ENCODE measurements at regions not wholly inside any gene's neighbourhood (a gene's known extent, or its start where the extent isn't known, plus 50 kb on each side); places are given as distances from the start of the nearest gene placed in this dataset.
A peak's percentile ranks its signal among the peaks of the same experiment; 100 is the strongest.

DNA sequence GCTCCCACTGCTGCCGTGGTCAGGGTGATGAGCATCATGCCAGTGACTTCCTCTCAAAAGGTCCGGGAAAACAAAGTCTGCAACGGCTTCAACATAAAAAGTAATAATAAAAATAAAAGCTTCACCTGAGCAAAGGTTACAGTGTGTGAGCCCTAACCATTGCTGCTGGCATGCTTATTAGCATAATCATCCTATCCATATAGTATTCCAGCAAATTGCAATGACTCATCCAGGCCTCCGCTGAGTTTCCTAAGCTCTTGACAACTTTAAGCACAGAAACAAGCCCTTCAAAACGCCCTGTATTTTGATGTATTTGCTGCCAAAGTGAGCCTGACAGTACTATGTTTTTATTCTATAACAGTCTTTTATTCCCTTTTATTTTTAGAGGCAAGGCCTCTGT is 100.5 kb downstream of the AASDH start:
- Mint-ChIP-seq H3K27ac (no peak overlapping the region), H3K4me1 (ENCODE audit: low read depth) (peaks cover 20% of the 10 kb centered on the region), H3K9me3 (peaks cover 0 to 1% of the 10 kb centered on the region in 2 donors), H3K4me3 (no peak overlapping the region), H3K27me3 (ENCODE audit: low read depth) (peaks cover 19% of the 10 kb centered on the region), H3K36me3 (ENCODE audit: insufficient read depth in 2 of 2) (peaks cover under 1 to 3% of the 10 kb centered on the region in 2 donors)
- DNase-seq (no peak), ATAC-seq (replicated peaks in 1 of 2) (no peak)

DNA sequence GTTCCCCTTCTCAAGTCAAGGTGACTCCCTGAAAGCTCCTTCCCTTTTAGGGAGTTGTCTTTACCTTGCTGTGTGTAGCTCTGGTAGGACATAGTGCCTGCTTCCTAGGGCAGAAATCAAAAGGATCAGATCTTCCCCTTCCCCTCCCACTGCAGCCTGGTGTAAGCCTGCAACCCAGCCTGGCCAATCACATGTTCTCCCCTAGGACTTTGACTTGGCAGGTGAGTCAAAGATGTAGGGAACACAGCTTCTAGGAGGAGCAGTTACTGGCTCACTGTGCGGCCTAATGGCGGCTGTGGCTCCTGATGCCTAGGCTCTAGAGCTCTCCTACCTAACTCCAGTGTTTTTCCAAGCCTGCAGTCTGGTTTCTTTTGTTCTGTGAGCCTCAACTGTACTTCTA is 103.9 kb downstream of the AASDH start:
- peaks cover 6% of the 10 kb centered on the region for H3K27me3 Mint-ChIP-seq (ENCODE audit: low read depth)
- DNase-seq (no peak), ATAC-seq (replicated peaks in 1 of 2) (no peak)
- no peak overlapping the region for H3K27ac Mint-ChIP-seq
- H3K9me3 Mint-ChIP-seq, result no peaks in the 10 kb centered on the region
- no peaks in the 10 kb centered on the region for H3K36me3 Mint-ChIP-seq (ENCODE audit: insufficient read depth in 2 of 2)
- H3K4me3 Mint-ChIP-seq, result no peak overlapping the region
- H3K4me1 Mint-ChIP-seq (ENCODE audit: low read depth), result peaks cover 2% of the 10 kb centered on the region

DNA sequence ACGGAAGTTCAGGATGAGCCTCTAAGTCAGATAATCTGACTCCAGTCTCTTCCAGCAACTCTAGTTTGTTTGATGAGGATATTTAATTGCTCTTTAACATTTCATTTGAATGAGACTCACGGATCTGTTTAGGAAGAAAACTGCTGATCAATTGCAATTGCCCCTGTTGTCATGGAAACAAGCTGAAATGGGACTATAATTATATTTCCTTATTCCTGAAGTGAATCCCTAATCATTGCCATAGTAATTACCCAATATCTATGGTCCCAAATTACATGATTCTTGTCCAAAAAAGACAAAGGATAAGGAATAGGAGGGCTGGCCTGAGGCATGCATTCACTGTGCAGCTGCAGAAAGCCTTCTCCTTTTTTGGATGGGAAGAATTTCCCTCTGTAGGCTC is 105.3 kb downstream of the AASDH start:
- Mint-ChIP-seq H3K4me3 (no peak overlapping the region), H3K36me3 (ENCODE audit: insufficient read depth in 2 of 2) (no peaks in the 10 kb centered on the region)
- no peak for ATAC-seq (replicated peaks in 1 of 2)

DNA sequence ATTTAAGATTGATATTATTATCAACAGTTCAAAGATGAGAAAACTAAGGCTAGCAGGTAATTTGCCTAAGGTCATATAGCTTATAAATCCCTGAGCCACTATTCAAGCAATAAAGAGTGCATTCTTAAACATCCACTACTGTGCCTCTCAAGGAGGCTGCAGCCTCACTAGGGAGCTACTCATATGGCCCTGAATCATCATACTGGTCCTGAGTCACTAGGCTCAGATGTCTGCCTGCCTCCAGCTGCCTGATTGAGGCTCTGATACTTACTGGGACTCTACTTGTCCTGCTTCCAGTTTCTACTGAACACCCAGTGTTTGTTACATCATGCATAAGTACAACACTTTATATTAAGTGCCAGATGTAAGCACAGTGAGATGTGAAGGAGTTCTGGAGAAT is 110.7 kb downstream of the AASDH start:
- H3K4me3 Mint-ChIP-seq, result no peak overlapping the region
- H3K27me3 Mint-ChIP-seq (ENCODE audit: low read depth), result peaks cover 27% of the 10 kb centered on the region
- H3K9me3 Mint-ChIP-seq, result peaks cover 0 to 2% of the 10 kb centered on the region in 2 donors
- H3K4me1 Mint-ChIP-seq (ENCODE audit: low read depth), result peaks cover 9% of the 10 kb centered on the region
- no peaks in the 10 kb centered on the region for H3K36me3 Mint-ChIP-seq (ENCODE audit: insufficient read depth in 2 of 2)
- H3K27ac Mint-ChIP-seq, result no peak overlapping the region
- DNase-seq, result no peak
- ATAC-seq (replicated peaks in 1 of 2), result peak; percentile 37 to 54

More for the DNA sequence above, 105.3 kb downstream of the AASDH start:
- Mint-ChIP-seq H3K27ac (no peak overlapping the region), H3K27me3 (ENCODE audit: low read depth) (peaks cover under 1% of the 10 kb centered on the region), H3K9me3 (no peaks in the 10 kb centered on the region), H3K4me1 (ENCODE audit: low read depth) (no peaks in the 10 kb centered on the region)
- no peak for DNase-seq

DNA sequence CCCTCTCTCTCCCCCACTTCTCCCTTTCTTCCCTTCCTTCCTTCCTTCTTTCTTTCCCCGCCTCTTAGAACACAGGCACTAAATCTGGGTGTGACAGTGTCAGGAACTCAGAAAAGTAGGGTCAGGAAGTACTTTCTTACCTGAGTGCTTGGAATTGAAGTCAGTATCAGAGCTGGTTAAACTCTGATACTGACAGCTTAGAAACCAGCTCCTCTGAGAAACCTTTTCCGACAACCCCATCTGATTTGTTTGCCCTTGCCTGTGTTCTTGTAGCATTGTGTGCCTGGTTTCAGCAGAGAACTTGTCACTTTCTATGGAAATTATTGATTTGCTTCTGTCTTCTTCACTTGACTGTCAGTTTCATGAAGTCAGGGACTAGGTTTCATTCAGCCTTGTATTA is 113.9 kb downstream of the AASDH start:
- peaks cover 0 to 2% of the 10 kb centered on the region in 2 donors for H3K9me3 Mint-ChIP-seq
- ATAC-seq (replicated peaks in 1 of 2) (no peak), DNase-seq (no peak)
- no peak overlapping the region for H3K27ac Mint-ChIP-seq
- H3K4me1 Mint-ChIP-seq (ENCODE audit: low read depth), result peaks cover 9% of the 10 kb centered on the region
- H3K4me3 Mint-ChIP-seq, result no peak overlapping the region
- H3K36me3 Mint-ChIP-seq (ENCODE audit: insufficient read depth in 2 of 2), result no peaks in the 10 kb centered on the region
- H3K27me3 Mint-ChIP-seq (ENCODE audit: low read depth), result peaks cover 27% of the 10 kb centered on the region

DNA sequence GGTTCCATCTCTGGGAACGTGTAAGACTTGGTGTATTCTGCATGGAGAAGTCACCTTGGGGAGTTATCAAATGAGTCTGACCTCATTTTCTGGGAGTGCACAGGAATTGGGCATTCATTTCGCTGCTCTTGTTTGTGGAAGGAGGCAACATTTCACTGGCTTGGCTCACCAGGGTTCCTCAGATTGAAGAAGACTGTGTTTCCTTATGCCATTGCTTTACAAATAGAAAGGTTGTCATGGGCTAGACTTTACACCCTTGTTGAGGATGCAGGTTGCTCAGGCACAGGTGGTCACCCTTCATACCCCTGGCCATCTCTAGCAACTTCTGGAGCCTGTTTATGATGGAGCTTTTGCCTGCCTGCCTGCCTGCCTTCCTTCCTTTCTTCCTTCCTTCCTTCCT is 114.4 kb downstream of the AASDH start:
- peaks cover 0 to 2% of the 10 kb centered on the region in 2 donors for H3K9me3 Mint-ChIP-seq
- ATAC-seq (replicated peaks in 1 of 2) (no peak), DNase-seq (no peak)
- peaks cover 27% of the 10 kb centered on the region for H3K27me3 Mint-ChIP-seq (ENCODE audit: low read depth)
- no peaks in the 10 kb centered on the region for H3K36me3 Mint-ChIP-seq (ENCODE audit: insufficient read depth in 2 of 2)
- H3K27ac Mint-ChIP-seq, result no peak overlapping the region
- no peak overlapping the region for H3K4me3 Mint-ChIP-seq
- peaks cover 9% of the 10 kb centered on the region for H3K4me1 Mint-ChIP-seq (ENCODE audit: low read depth)

DNA sequence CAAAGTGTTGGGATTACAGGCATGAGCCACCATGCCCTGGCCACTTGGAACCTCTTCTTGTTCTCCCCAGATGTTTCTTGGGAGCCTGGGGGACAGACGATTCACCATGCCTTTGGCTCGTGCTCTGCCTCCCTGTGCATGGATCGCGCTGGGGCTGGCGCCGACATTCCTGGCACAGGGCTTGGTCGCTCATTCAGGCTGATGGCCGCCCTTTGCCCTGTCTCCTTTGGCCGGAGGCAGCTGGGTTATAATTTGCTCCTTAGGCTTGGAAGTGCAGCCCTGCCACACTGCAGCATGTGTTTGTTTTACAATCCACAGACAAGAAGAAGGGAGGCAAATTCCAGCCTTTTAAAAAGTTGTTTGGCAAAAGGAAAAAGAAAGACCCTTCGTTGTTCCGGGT is 115.3 kb downstream of the AASDH start:
- Mint-ChIP-seq H3K4me1 (ENCODE audit: low read depth) (peaks cover 9% of the 10 kb centered on the region), H3K36me3 (ENCODE audit: insufficient read depth in 2 of 2) (no peaks in the 10 kb centered on the region), H3K4me3 (no peak overlapping the region), H3K9me3 (peaks cover 0 to 2% of the 10 kb centered on the region in 2 donors), H3K27ac (no peak overlapping the region), H3K27me3 (ENCODE audit: low read depth) (peaks cover 26% of the 10 kb centered on the region)
- no peak for ATAC-seq (replicated peaks in 1 of 2)
- no peak for DNase-seq

DNA sequence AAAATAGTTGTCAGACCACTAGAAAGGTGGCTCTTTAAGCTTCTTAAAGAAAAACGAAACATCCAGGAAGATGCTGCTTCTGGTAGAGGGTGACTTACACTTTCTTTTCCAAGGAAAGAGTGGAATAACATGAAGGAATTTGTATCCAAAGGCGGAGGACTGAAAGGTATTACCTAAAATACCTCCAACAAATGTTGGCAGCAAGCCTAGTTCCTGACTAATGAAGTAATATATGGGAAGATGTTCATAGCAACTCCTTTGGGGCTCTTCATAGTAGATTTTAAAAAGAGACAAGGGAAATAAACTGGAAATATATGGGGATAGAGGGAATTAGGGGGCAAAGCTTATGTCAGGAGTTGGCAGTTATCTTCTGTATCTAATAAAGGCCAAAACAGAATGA is 116.2 kb downstream of the AASDH start:
- Mint-ChIP-seq H3K27me3 (ENCODE audit: low read depth) (peaks cover 21% of the 10 kb centered on the region), H3K4me3 (no peak overlapping the region), H3K4me1 (ENCODE audit: low read depth) (peaks cover 9% of the 10 kb centered on the region), H3K27ac (no peak overlapping the region), H3K9me3 (no peaks in the 10 kb centered on the region), H3K36me3 (ENCODE audit: insufficient read depth in 2 of 2) (no peaks in the 10 kb centered on the region)
- ATAC-seq (replicated peaks in 1 of 2), result no peak
- DNase-seq, result no peak

DNA sequence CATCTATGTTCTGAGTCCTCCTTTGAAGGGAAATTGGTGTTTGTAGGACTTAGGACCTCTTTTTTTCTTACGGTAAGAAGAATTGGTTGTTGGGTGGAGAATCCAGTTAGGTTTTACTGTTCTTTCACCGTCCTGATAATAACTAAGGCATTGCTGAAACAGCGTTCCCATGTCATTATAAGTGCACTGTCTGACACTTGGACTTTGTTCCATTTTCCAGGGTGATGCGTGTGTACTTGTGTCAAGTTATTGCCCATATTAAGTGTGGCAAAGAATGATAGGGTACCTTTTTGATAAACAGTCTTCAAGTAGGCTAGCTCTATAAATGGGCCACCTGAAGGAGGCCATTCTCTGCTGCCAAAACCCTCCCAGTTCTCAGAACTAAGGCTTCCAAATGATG is 119.7 kb downstream of the AASDH start:
- H3K9me3 Mint-ChIP-seq, result peaks cover 11 to 12% of the 10 kb centered on the region in 2 donors
- H3K36me3 Mint-ChIP-seq (ENCODE audit: insufficient read depth in 2 of 2), result peaks cover 10 to 21% of the 10 kb centered on the region in 2 donors
- DNase-seq (no peak), ATAC-seq (replicated peaks in 1 of 2) (no peak)
- H3K4me1 Mint-ChIP-seq (ENCODE audit: low read depth), result no peaks in the 10 kb centered on the region
- H3K4me3 Mint-ChIP-seq, result no peak overlapping the region
- H3K27ac Mint-ChIP-seq, result no peak overlapping the region
- peaks cover 6% of the 10 kb centered on the region for H3K27me3 Mint-ChIP-seq (ENCODE audit: low read depth)

DNA sequence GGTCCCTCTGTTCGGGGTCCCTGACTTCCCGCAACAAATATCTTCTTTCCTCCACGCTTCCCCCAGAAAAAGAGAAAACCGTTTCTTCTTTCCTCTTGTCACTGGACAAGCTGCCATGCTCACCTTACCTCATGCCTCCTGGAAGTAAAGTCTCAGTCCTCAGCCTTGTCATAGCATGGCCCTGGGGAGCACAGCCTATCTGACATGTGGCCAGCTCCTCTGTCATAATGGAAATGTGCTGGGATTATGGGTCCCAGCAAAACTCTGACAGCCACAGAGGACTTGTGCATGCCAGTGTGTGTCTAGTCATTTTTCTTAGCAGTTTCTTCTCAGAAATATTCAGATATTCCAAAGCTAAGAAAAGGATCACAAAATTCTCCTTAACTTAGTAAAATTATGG is 122.4 kb downstream of the AASDH start:
- Mint-ChIP-seq H3K4me3 (no peak overlapping the region), H3K9me3 (peaks cover 11 to 12% of the 10 kb centered on the region in 2 donors), H3K36me3 (ENCODE audit: insufficient read depth in 2 of 2) (peaks cover 14 to 21% of the 10 kb centered on the region in 2 donors), H3K27me3 (ENCODE audit: low read depth) (peaks cover 19% of the 10 kb centered on the region), H3K27ac (no peak overlapping the region), H3K4me1 (ENCODE audit: low read depth) (peaks cover 22% of the 10 kb centered on the region)
- DNase-seq (no peak), ATAC-seq (replicated peaks in 1 of 2) (no peak)

DNA sequence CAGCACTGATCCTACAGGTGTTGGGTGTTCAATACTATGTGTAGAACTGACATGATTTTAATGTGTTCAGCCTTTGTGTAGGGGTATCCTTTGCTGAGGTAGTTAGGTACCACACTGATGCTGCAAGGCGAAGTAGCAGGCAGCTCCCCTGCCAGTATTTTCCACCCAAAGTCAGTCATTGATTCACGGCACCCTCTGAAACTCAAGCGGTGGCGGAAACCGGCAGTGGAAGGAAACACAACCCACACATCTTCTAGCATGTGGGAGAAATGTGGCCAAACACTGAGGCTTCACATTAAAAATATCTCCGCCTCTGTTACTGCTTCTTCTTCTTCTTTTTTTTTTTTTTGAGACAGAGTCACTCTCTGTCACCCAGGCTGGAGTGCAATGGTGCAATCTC is 126.3 kb downstream of the AASDH start:
- peaks cover 14 to 21% of the 10 kb centered on the region in 2 donors for H3K36me3 Mint-ChIP-seq (ENCODE audit: insufficient read depth in 2 of 2)
- H3K27ac Mint-ChIP-seq, result no peak overlapping the region
- peaks cover 11 to 12% of the 10 kb centered on the region in 2 donors for H3K9me3 Mint-ChIP-seq
- ATAC-seq (replicated peaks in 1 of 2) (peak; percentile 92 to 94), DNase-seq (peak; percentile 56 to 62)
- H3K27me3 Mint-ChIP-seq (ENCODE audit: low read depth), result peaks cover 28% of the 10 kb centered on the region
- H3K4me1 Mint-ChIP-seq (ENCODE audit: low read depth), result peaks cover 33% of the 10 kb centered on the region
- peak overlapping the region in 1 of 2 donors; percentile 6 for H3K4me3 Mint-ChIP-seq

DNA sequence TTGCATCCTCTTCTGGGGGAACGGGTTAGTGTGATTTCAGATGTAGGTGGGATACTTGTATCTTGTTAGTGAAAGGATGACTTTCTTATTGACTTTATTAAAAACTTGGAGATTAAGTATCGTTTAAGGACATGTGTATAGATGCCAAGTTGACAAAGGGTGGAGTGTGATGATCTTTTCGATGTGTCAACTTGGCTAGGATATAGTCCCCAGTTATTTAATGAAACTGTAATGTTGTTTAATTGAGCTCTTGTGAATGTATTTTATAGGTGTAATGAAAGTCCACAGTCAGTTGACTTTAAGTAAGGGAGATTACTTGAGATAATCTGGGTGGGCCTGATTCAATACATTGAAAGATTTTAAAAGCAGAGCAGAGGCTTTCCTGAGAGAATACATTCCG is 127.0 kb downstream of the AASDH start:
- Mint-ChIP-seq H3K4me1 (ENCODE audit: low read depth) (peaks cover 33% of the 10 kb centered on the region), H3K9me3 (peaks cover 11 to 12% of the 10 kb centered on the region in 2 donors), H3K4me3 (no peak overlapping the region), H3K27ac (no peak overlapping the region), H3K36me3 (ENCODE audit: insufficient read depth in 2 of 2) (peaks cover 14 to 21% of the 10 kb centered on the region in 2 donors), H3K27me3 (ENCODE audit: low read depth) (peaks cover 28% of the 10 kb centered on the region)
- DNase-seq, result no peak
- no peak for ATAC-seq (replicated peaks in 1 of 2)

DNA sequence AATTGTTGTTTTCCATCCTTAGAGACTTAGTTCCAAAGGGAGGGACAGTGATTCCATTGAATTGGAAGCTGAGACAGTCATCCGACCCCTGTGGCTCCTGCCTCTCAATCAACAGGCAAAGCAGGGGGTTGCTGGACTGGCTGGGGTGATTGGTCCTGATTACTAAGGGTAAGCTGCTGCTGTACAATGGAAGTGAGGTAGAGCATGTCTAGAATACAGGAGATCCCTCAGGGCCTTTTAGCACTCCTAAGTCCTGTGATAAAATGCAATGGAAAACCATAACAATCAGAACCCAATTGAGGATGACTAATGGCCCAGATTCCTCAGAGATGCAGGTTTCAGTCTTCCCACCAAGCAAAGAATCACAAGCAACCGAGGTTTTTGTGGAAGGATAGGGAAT is 127.6 kb downstream of the AASDH start:
- H3K27ac Mint-ChIP-seq, result no peak overlapping the region
- no peak for DNase-seq
- H3K27me3 Mint-ChIP-seq (ENCODE audit: low read depth), result peaks cover 28% of the 10 kb centered on the region
- H3K4me1 Mint-ChIP-seq (ENCODE audit: low read depth), result peaks cover 33% of the 10 kb centered on the region
- H3K4me3 Mint-ChIP-seq, result no peak overlapping the region
- H3K36me3 Mint-ChIP-seq (ENCODE audit: insufficient read depth in 2 of 2), result peaks cover 14 to 17% of the 10 kb centered on the region in 2 donors
- ATAC-seq (replicated peaks in 1 of 2), result no peak
- H3K9me3 Mint-ChIP-seq, result peaks cover 11 to 12% of the 10 kb centered on the region in 2 donors

DNA sequence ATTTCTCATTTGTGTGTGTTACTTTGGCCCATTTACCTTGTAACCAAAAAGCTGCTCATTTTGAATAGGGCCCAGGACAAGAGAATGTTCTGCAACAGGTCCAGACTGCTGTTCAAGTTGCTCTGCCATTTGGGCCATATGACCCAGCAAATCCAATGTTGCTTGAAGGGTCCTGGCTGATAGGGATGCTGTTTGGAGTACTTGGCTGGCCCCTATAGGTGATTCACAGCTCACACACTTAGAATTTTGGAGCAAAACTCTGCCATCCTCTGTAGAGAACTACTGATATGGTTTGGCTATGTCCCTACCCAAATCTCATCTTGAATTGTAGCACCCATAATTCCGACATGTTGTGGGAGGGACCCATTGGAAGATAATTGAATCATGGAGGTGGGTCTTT is 131.5 kb downstream of the AASDH start:
- Mint-ChIP-seq H3K27me3 (ENCODE audit: low read depth) (peaks cover 36% of the 10 kb centered on the region), H3K36me3 (ENCODE audit: insufficient read depth in 2 of 2) (peaks cover 0 to 2% of the 10 kb centered on the region in 2 donors), H3K4me1 (ENCODE audit: low read depth) (peaks cover 21% of the 10 kb centered on the region), H3K4me3 (no peak overlapping the region), H3K9me3 (no peaks in the 10 kb centered on the region), H3K27ac (no peak overlapping the region)
- DNase-seq (no peak), ATAC-seq (replicated peaks in 1 of 2) (no peak)

All from activated T-cell treated with anti-CD3 and anti-CD28 coated beads, Interleukin-2, amount 50 U/mL, for 72 hours (primary cell).